Naive thymus-derived CD4-positive, alpha-beta T cell (primary cell): ENCODE measurements at regions not wholly inside any gene's neighbourhood (a gene's known extent, or its start where the extent isn't known, plus 50 kb on each side); places are given as distances from the start of the nearest gene placed in this dataset.

ENCODE experiments used
- ATAC-seq: fragments of 150-1000 bp; cut with Tn5 transposase; 2 replicates; pipeline ENCODE4 v1.10.0; 2021; ENCODE audit warnings: mild to moderate bottlenecking, moderate library complexity
- CTCF ChIA-PET: fragments of 350-600 bp; sonication (Branson Sonifier 250); formaldehyde crosslinking; loops from one replicate; lab custom pipeline; 2021; ENCODE audit warnings: antibody characterized with exemption; lab: Charles Lee
- POLR2A ChIA-PET: fragments of 350-600 bp; sonication (Branson Sonifier 250); formaldehyde crosslinking; loops from one replicate; lab custom pipeline; 2021; ENCODE audit warnings: antibody characterized with exemption, inconsistent platforms; lab: Charles Lee
- DNase-seq, 9 donors: peaks; one replicate each; pipeline versions ENCODE4 v3.0.0 to v3.0.0-alpha.2; 2020 to 2022; ENCODE audit warnings: mixed read lengths in 1 of 9
- H3K27ac ChIP-seq: one replicate; pipeline ENCODE4 v1.7.0; 2013; ENCODE audit warnings: mild to moderate bottlenecking, low read depth, low read length, moderate library complexity
- H3K27me3 ChIP-seq, 2 donors: one replicate each; pipeline ENCODE4 v1.7.0; 2013; ENCODE audit warnings: low read length in 2 of 2, mild to moderate bottlenecking in 2 of 2, moderate library complexity in 2 of 2; ENCODE audit not compliant: control insufficient read depth in 2 of 2, insufficient read depth in 2 of 2
- H3K36me3 ChIP-seq, 3 experiments: 1 replicate in 2 of 3; 2 replicates in 1 of 3; pipeline ENCODE4 v1.7.0; 2013; ENCODE audit warnings: low read length in 3 of 3, mild to moderate bottlenecking in 3 of 3, moderate library complexity in 1 of 3; ENCODE audit not compliant: insufficient read depth in 3 of 3, control insufficient read depth in 2 of 3
- H3K4me1 ChIP-seq, 2 donors: one replicate each; pipeline ENCODE4 v1.7.0; 2013; ENCODE audit warnings: low read length in 2 of 2, mild to moderate bottlenecking in 2 of 2, moderate library complexity in 1 of 2; ENCODE audit not compliant: control insufficient read depth in 2 of 2, insufficient read depth in 2 of 2
- H3K4me3 ChIP-seq: 2 replicates; pipeline ENCODE4 v1.7.0; 2013; ENCODE audit warnings: mild to moderate bottlenecking, low read length
- H3K9me3 ChIP-seq, 3 experiments: 1 replicate in 2 of 3; 2 replicates in 1 of 3; pipeline ENCODE4 v1.7.0; 2013; ENCODE audit warnings: low read length in 3 of 3; ENCODE audit not compliant: control insufficient read depth in 2 of 3
- H3K27ac Mint-ChIP-seq, 9 donors: one replicate each; pipeline ENCODE4 v1.8.0; 2020 to 2022; ENCODE audit warnings: mixed read lengths in 9 of 9, mild to moderate bottlenecking in 8 of 9, moderate library complexity in 5 of 9, inconsistent platforms in 2 of 9
- H3K27me3 Mint-ChIP-seq, 5 donors: one replicate each; pipeline ENCODE4 v1.8.0; 2021 to 2022; ENCODE audit warnings: mixed read lengths in 5 of 5, mild to moderate bottlenecking in 1 of 5
- H3K36me3 Mint-ChIP-seq, 5 donors: one replicate each; pipeline ENCODE4 v1.8.0; 2020 to 2022; ENCODE audit warnings: mixed read lengths in 5 of 5, mild to moderate bottlenecking in 3 of 5, inconsistent platforms in 1 of 5
- H3K4me1 Mint-ChIP-seq, 7 donors: one replicate each; pipeline ENCODE4 v1.8.0; 2020 to 2022; ENCODE audit warnings: mixed read lengths in 7 of 7, mild to moderate bottlenecking in 3 of 7, inconsistent platforms in 1 of 7
- H3K4me3 Mint-ChIP-seq, 10 donors: one replicate each; pipeline ENCODE4 v1.8.0; 2020 to 2022; ENCODE audit warnings: mild to moderate bottlenecking in 10 of 10, mixed read lengths in 10 of 10, moderate library complexity in 6 of 10, inconsistent platforms in 2 of 10
- H3K9me3 Mint-ChIP-seq, 11 donors: one replicate each; pipeline ENCODE4 v1.8.0; 2020 to 2022; ENCODE audit warnings: mixed read lengths in 11 of 11, mild to moderate bottlenecking in 4 of 11, inconsistent platforms in 1 of 11, moderate library complexity in 1 of 11
- intact Hi-C, 2 donors: fragments of 100-400 bp; cut with micrococcal nuclease; formaldehyde crosslinking; loops; one replicate each; pipeline ENCODE4 v1.15.1; 2023

- Histone ChIP-seq H3K27ac (no peak overlapping the region), H3K36me3 (no peaks in the 10 kb centered on the region), H3K4me3 (no peak overlapping the region), H3K27me3 (no peaks in the 10 kb centered on the region), H3K4me1 (no peaks in the 10 kb centered on the region), H3K9me3 (no peaks in the 10 kb centered on the region)
- ATAC-seq (no peak), DNase-seq (no peak)
- CTCF ChIA-PET: no interaction called here
- Mint-ChIP-seq H3K4me3 (no peak overlapping the region), H3K27ac (no peak overlapping the region), H3K4me1 (peaks cover 0 to 6% (median 0%) of the 10 kb centered on the region in 7 donors), H3K36me3 (peaks cover 0 to 8% (median 6%) of the 10 kb centered on the region in 5 donors), H3K9me3 (peaks cover 0 to 13% (median 3%) of the 10 kb centered on the region in 11 donors), H3K27me3 (no peaks in the 10 kb centered on the region)
- intact Hi-C loops: no loop called here
- POLR2A ChIA-PET: interaction anchor here (0.7 kb wide), 1 partner anchor 15 kb away, joined by 3 read pairs; no protein-coding TSS in a partner anchor
These were observed 421.1 kb downstream of the FGF9 start for GRCh38 chr13:22091971-22092300.

DNA sequence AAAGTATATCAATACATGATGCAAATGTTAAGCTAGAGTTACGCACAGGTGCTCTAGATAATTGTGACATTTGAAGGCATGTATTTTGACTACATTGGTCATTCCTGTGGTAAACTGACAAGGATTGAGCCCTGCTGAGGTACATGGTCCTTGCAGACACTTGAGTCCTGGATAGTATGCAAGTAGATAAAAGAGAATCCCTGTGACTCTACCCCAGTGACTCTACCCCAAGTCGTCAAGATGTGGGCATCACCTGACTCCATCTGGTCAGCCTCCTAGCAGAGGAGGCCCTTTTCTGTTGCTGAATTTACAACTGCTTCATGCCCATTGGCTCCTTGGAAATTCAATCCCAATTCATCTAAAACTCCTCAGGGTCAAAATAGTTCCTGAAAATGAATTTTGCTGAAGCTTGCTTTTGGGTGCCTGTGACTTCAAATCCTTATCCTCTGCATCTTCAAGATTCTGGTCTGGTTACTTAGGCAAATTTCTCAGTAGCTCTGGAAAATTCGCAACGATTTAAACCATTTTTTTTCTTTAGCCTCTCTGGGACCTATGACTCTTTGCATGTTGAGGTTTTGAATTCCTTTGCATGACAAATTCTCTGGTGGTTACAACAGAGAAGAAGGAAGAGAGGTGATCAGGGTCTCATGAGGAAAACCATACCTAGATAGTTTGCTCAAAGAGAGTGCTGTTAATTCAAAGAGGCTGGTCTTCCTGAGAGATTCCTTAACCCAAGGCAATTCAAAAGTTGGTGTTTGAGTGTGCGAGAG, 422.1 kb downstream of the FGF9 start:
- H3K9me3 ChIP-seq: no peaks in the 10 kb centered on the region
- H3K36me3 ChIP-seq: no peaks in the 10 kb centered on the region
- Mint-ChIP-seq H3K27me3 (no peaks in the 10 kb centered on the region), H3K9me3 (peaks cover 0 to 15% (median 3%) of the 10 kb centered on the region in 11 donors), H3K4me3 (no peak overlapping the region), H3K4me1 (peaks cover 0 to 2% (median 0%) of the 10 kb centered on the region in 7 donors), H3K36me3 (peaks cover 0 to 8% (median 2%) of the 10 kb centered on the region in 5 donors), H3K27ac (peak overlapping the region in 1 of 9 donors; percentile 37)
- no peak for ATAC-seq
- H3K4me1 ChIP-seq: no peaks in the 10 kb centered on the region
- POLR2A ChIA-PET: no interaction called here
- H3K27ac ChIP-seq: no peak overlapping the region
- DNase-seq: no peak
- intact Hi-C loops: no loop called here
- CTCF ChIA-PET: no interaction called here
- H3K27me3 ChIP-seq: no peaks in the 10 kb centered on the region
- H3K4me3 ChIP-seq: no peak overlapping the region

DNA sequence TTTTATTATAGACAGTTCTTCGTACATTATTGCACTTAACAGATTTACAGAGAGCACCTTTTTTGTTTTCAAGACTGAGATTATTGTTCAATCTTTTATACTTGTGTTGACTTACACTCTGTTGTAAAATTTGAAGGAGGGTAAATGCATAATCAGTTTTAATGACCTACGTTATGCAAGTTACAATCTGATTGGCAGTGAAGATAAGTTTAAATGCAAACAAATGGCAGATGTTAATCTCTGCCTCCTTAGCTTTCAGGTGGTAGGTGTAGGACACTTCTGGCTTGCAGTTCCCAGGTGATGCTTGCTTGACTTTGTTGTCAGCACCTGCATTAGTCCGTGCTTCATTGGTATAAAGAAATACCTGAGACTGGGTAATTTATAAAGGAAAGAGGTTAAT, 424.9 kb downstream of the FGF9 start:
- no peaks in the 10 kb centered on the region for H3K36me3 ChIP-seq
- H3K4me1 ChIP-seq: no peaks in the 10 kb centered on the region
- Mint-ChIP-seq H3K4me1 (peaks cover 0 to 6% (median 0%) of the 10 kb centered on the region in 7 donors), H3K36me3 (peaks cover 0 to 10% (median 2%) of the 10 kb centered on the region in 5 donors), H3K27ac (no peak overlapping the region), H3K4me3 (no peak overlapping the region), H3K9me3 (peaks cover 0 to 18% (median 4%) of the 10 kb centered on the region in 11 donors), H3K27me3 (no peaks in the 10 kb centered on the region)
- H3K9me3 ChIP-seq: no peaks in the 10 kb centered on the region
- H3K27me3 ChIP-seq: no peaks in the 10 kb centered on the region
- ATAC-seq (no peak), DNase-seq (no peak)
- intact Hi-C loops: no loop called here
- H3K4me3 ChIP-seq: no peak overlapping the region
- H3K27ac ChIP-seq: no peak overlapping the region
- ChIA-PET CTCF (no interaction called here), POLR2A (no interaction called here)

- POLR2A ChIA-PET: no interaction called here
- Histone ChIP-seq H3K9me3 (no peaks in the 10 kb centered on the region), H3K4me3 (no peak overlapping the region), H3K4me1 (no peaks in the 10 kb centered on the region), H3K27ac (no peak overlapping the region), H3K27me3 (no peaks in the 10 kb centered on the region), H3K36me3 (no peaks in the 10 kb centered on the region)
- Mint-ChIP-seq H3K4me3 (no peak overlapping the region), H3K9me3 (peaks cover 0 to 19% (median 4%) of the 10 kb centered on the region in 11 donors), H3K4me1 (peaks cover 0 to 11% (median under 1%) of the 10 kb centered on the region in 7 donors), H3K27me3 (no peaks in the 10 kb centered on the region), H3K36me3 (peaks cover 0 to 8% (median 0%) of the 10 kb centered on the region in 5 donors), H3K27ac (no peak overlapping the region)
- no peak for ATAC-seq
- CTCF ChIA-PET: no interaction called here
- DNase-seq: no peak
- intact Hi-C loops: no loop called here
These were observed 428.7 kb downstream of the FGF9 start for GRCh38 chr13:22099585-22099984.

GRCh38 chr13:22102271-22102670, 431.4 kb downstream of the FGF9 start:
- Mint-ChIP-seq H3K27ac (peak overlapping the region in 1 of 9 donors; percentile 3), H3K4me3 (no peak overlapping the region), H3K36me3 (peaks cover 0 to 4% (median 3%) of the 10 kb centered on the region in 5 donors), H3K4me1 (peaks cover 4 to 32% (median 17%) of the 10 kb centered on the region in 7 donors), H3K9me3 (peaks cover 0 to 21% (median 4%) of the 10 kb centered on the region in 11 donors), H3K27me3 (no peaks in the 10 kb centered on the region)
- H3K27ac ChIP-seq: no peak overlapping the region
- H3K4me1 ChIP-seq: peaks cover 14 to 16% of the 10 kb centered on the region in 2 donors
- no peaks in the 10 kb centered on the region for H3K36me3 ChIP-seq
- ATAC-seq (no peak), DNase-seq (no peak)
- H3K9me3 ChIP-seq: no peaks in the 10 kb centered on the region
- intact Hi-C loops: no loop called here
- no peak overlapping the region for H3K4me3 ChIP-seq
- ChIA-PET POLR2A (interaction anchor here (0.8 kb wide), 1 partner anchor 11 kb away, joined by 5 read pairs; no protein-coding TSS in a partner anchor), CTCF (no interaction called here)
- H3K27me3 ChIP-seq: no peaks in the 10 kb centered on the region

- H3K36me3 ChIP-seq: no peaks in the 10 kb centered on the region
- DNase-seq (no peak), ATAC-seq (no peak)
- H3K27me3 Mint-ChIP-seq: no peaks in the 10 kb centered on the region
- no peak overlapping the region for H3K27ac Mint-ChIP-seq
- POLR2A ChIA-PET: no interaction called here
- intact Hi-C loops: no loop called here
- peaks cover 0 to 20% (median 4%) of the 10 kb centered on the region in 11 donors for H3K9me3 Mint-ChIP-seq
- H3K4me1 ChIP-seq: peaks cover 23% of the 10 kb centered on the region in 2 donors
- no peak overlapping the region for H3K27ac ChIP-seq
- H3K4me3 Mint-ChIP-seq: no peak overlapping the region
- CTCF ChIA-PET: no interaction called here
- H3K4me1 Mint-ChIP-seq: peaks cover 11 to 43% (median 26%) of the 10 kb centered on the region in 7 donors
- H3K36me3 Mint-ChIP-seq: peaks cover 0 to 4% (median 3%) of the 10 kb centered on the region in 5 donors
- H3K9me3 ChIP-seq: no peaks in the 10 kb centered on the region
- no peaks in the 10 kb centered on the region for H3K27me3 ChIP-seq
- no peak overlapping the region for H3K4me3 ChIP-seq
These were observed 432.5 kb downstream of the FGF9 start for GRCh38 chr13:22103046-22104027.
